PC-9 (cell line): ENCODE measurements at regions not wholly inside any gene's neighbourhood (a gene's known extent, or its start where the extent isn't known, plus 50 kb on each side); places are given as distances from the start of the nearest gene placed in this dataset.
A peak's percentile ranks its signal among the peaks of the same experiment; 100 is the strongest.

Source experiments
- BruUV-seq: library from RNA; stranded (reverse); fragments of 400-500 nt; replicated peaks from 2 replicates; lab custom pipeline; 2021; lab: Mats Ljungman, UMichigan
- CTCF ChIA-PET: fragments of 300-600 bp; sonication (Branson Sonifier 250); formaldehyde crosslinking; loops from one replicate; lab custom pipeline; 2022; ENCODE audit warnings: antibody characterized with exemption; lab: Charles Lee
- POLR2A ChIA-PET: fragments of 300-600 bp; sonication (Branson Sonifier 250); formaldehyde crosslinking; loops from one replicate; lab custom pipeline; 2022; ENCODE audit warnings: antibody characterized with exemption; ENCODE audit not compliant: unreplicated experiment; lab: Charles Lee
- DNase-seq, 2 experiments: peaks; one replicate each; pipeline versions ENCODE4 v3.0.0 to v3.0.0-alpha.2; 2015 to 2022; ENCODE audit warnings: mixed read lengths in 1 of 2
- H2AFZ ChIP-seq: fragments of 200-600 bp; sonication (generic); 2 replicates; pipeline ENCODE4 v1.8.1; 2017; ENCODE audit warnings: antibody characterized with exemption
- H3F3A ChIP-seq: fragments of 200-600 bp; sonication (generic); 2 replicates; pipeline ENCODE4 v1.8.1; 2017; ENCODE audit warnings: antibody characterized with exemption, mild to moderate bottlenecking, low read depth; ENCODE audit not compliant: insufficient read depth
- H3K27ac ChIP-seq: fragments of 200-600 bp; sonication (generic); 2 replicates; pipeline ENCODE4 v1.6.1; 2016; ENCODE audit warnings: mixed run types
- H3K27me3 ChIP-seq: fragments of 200-600 bp; sonication (generic); 2 replicates; pipeline ENCODE4 v1.6.1; 2016; ENCODE audit warnings: low read depth, mixed run types; ENCODE audit not compliant: insufficient read depth
- H3K36me3 ChIP-seq: fragments of 200-600 bp; sonication (generic); 2 replicates; pipeline ENCODE4 v1.6.1; 2016; ENCODE audit warnings: low read depth, mixed run types
- H3K4me1 ChIP-seq: fragments of 200-600 bp; sonication (generic); replicated peaks from 2 replicates; pipeline ENCODE4 v1.6.1; 2016; ENCODE audit warnings: mixed run types; ENCODE audit not compliant: insufficient read depth
- H3K4me2 ChIP-seq: fragments of 200-600 bp; sonication (generic); 2 replicates; pipeline ENCODE4 v1.6.1; 2017; ENCODE audit warnings: mixed run types
- H3K4me3 ChIP-seq: fragments of 200-600 bp; sonication (generic); 2 replicates; pipeline ENCODE4 v1.6.1; 2016; ENCODE audit warnings: mixed run types
- H3K79me2 ChIP-seq: fragments of 200-600 bp; sonication (generic); 2 replicates; pipeline ENCODE4 v1.6.1; 2017; ENCODE audit warnings: low read depth, mixed run types
- H3K9me2 ChIP-seq: fragments of 200-600 bp; sonication (generic); 2 replicates; pipeline ENCODE4 v1.8.1; 2017; ENCODE audit warnings: mild to moderate bottlenecking; ENCODE audit not compliant: insufficient read depth
- H3K9me3 ChIP-seq: fragments of 200-600 bp; sonication (generic); 2 replicates; pipeline ENCODE4 v1.8.1; 2016; ENCODE audit warnings: low read depth; ENCODE audit not compliant: insufficient read depth
- H4K20me1 ChIP-seq: fragments of 200-600 bp; sonication (generic); 2 replicates; pipeline ENCODE4 v1.8.1; 2017; ENCODE audit not compliant: insufficient read depth
- EZH2 ChIP-seq: fragments of 200-600 bp; sonication (generic); IDR thresholded peaks from 2 replicates; pipeline ENCODE4 v1.8.0; 2017; ENCODE audit warnings: antibody characterized with exemption, low read depth
- intact Hi-C: fragments of 100-400 bp; cut with micrococcal nuclease; formaldehyde crosslinking; loops from one replicate; pipeline ENCODE4 v1.10.0; 2022; ENCODE audit not compliant: unreplicated experiment
- TF ChIP-seq, protein P1 (sequence below): fragments of 200-600 bp; sonication (generic); conservative IDR thresholded peaks from 2 replicates; pipeline ENCODE4 v1.6.1; 2017; ENCODE audit warnings: mixed run types, antibody characterized with exemption, mild to moderate bottlenecking, moderate library complexity

DNA sequence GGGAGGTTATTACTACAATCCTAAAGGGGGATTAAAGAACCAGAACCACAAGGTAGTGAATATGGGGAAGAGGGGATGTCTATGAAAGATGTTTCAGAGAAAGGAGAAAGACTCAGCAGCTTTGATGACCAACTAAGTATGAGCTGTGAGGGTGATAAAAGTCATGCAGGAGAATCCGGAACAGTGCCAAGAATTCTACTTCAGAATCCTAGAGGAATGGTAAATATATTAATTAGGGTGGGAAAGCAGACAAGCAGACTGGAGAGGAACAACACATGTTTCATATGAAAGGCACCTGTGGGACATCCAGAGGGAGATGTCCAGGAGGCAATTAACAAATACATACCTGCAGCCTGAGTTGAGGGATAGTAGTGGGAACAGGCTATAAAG, 642.2 kb upstream of the DIPK2B start:
- Histone ChIP-seq H3K9me2 (no peaks in the 10 kb centered on the region), H3K36me3 (0 out of 2 replicates have a peak, but pooled peaks cover 10% of the 10 kb centered on the region), H3F3A (peaks cover 13% of the 10 kb centered on the region; the same call in 1 of the 2 replicates), H3K27ac (no peak overlapping the region), H3K4me1 (peaks cover 21% of the 10 kb centered on the region; the same call in 1 of the 2 replicates), H4K20me1 (no peaks in the 10 kb centered on the region), H3K9me3 (no peaks in the 10 kb centered on the region), H3K4me2 (0 out of 2 replicates have a peak overlapping the region, but pooled peaks have one; percentile 16), H2AFZ (no peak overlapping the region), H3K79me2 (peaks cover 96% of the 10 kb centered on the region), H3K27me3 (no peaks in the 10 kb centered on the region), H3K4me3 (no peak overlapping the region)
- TF ChIP-seq, protein P1, sequence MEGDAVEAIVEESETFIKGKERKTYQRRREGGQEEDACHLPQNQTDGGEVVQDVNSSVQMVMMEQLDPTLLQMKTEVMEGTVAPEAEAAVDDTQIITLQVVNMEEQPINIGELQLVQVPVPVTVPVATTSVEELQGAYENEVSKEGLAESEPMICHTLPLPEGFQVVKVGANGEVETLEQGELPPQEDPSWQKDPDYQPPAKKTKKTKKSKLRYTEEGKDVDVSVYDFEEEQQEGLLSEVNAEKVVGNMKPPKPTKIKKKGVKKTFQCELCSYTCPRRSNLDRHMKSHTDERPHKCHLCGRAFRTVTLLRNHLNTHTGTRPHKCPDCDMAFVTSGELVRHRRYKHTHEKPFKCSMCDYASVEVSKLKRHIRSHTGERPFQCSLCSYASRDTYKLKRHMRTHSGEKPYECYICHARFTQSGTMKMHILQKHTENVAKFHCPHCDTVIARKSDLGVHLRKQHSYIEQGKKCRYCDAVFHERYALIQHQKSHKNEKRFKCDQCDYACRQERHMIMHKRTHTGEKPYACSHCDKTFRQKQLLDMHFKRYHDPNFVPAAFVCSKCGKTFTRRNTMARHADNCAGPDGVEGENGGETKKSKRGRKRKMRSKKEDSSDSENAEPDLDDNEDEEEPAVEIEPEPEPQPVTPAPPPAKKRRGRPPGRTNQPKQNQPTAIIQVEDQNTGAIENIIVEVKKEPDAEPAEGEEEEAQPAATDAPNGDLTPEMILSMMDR: no peak
- TF ChIP-seq EZH2: no peak
- intact Hi-C loops: no loop called here
- DNase-seq: no peak
- POLR2A ChIA-PET: no interaction called here
- CTCF ChIA-PET: no interaction called here
- BruUV-seq: no TSS peak

DNA sequence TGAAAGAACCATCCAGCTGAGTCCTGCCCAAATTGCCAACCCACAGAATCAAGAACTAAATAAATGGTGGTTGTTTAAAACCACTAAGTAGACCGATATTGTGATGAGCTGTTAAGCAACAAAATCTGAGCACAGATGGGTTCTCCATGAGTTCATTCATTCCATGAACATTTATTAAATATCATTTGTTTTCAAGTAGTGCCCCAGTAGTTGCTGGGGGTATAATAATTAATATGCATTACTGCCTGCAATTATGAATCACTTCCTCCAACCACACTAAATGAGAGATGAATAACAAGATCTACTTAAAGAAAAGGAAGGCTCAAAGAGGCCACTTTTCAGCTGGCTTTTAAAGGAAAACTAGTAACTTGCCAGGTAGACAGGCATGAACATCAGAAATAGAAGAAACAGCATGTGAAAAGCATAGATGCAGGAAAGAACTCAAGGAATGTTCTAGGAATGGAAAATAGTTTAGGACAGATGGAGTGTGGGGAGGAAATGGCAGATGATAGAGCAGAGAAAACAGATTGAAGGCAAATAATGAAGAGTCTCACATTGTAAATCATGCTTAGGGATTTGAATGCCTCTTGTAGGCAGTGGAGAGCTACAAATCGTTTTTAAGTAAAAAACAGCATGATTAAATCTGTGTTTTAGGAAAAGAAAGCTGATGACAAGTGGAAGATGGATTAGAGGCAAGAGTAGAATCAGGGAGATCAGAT, 641.7 kb upstream of the DIPK2B start:
- Histone ChIP-seq H3F3A (peaks cover 13% of the 10 kb centered on the region; the same call in 1 of the 2 replicates), H3K9me2 (no peaks in the 10 kb centered on the region), H3K27ac (peak overlapping the region; percentile 29; the same call in 1 of the 2 replicates), H2AFZ (no peak overlapping the region), H3K4me3 (no peak overlapping the region), H4K20me1 (no peaks in the 10 kb centered on the region), H3K9me3 (no peaks in the 10 kb centered on the region), H3K4me2 (peak overlapping the region; percentile 16; the same call in 1 of the 2 replicates), H3K27me3 (no peaks in the 10 kb centered on the region), H3K79me2 (peaks cover 96% of the 10 kb centered on the region), H3K36me3 (0 out of 2 replicates have a peak, but pooled peaks cover 9% of the 10 kb centered on the region), H3K4me1 (peaks cover 16% of the 10 kb centered on the region; the same call in 1 of the 2 replicates)
- intact Hi-C loops: no loop called here
- no peak for TF ChIP-seq EZH2
- TF ChIP-seq, protein P1: no peak
- POLR2A ChIA-PET: interaction anchor here (0.7 kb wide), 1 partner anchor 23 kb away, joined by 3 read pairs; no protein-coding TSS in a partner anchor
- no TSS peak for BruUV-seq
- CTCF ChIA-PET: no interaction called here
- no peak for DNase-seq

DNA sequence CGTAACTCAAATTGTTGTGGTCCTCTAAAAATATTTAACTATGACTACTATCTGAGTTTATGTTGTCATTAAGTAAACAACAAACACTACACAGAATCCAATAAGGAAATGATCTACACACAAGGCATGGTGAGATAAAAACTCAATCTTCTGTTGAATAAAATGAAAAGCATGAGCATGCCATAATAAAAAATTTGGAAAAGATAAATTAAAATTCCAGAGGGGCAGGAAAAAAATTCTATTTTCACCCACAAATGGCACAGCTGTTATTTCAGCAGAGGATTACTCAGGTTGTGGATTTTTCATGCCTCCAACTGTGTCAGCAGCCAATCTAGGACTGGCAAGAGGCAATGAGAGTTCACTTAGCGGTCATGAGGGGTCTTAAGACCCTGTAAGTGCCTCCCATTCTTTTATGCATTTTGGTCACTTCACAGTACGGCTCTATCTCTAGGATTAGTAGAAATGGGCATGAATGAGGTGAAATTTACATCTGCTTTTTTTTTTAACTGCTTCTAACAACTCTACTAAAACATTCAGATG, 639.8 kb upstream of the DIPK2B start:
- H4K20me1 ChIP-seq: no peaks in the 10 kb centered on the region
- H3F3A ChIP-seq: peaks cover 13% of the 10 kb centered on the region; the same call in 1 of the 2 replicates
- peak in 1 of 2 experiments; percentile 46 for DNase-seq
- no peak overlapping the region for H3K4me2 ChIP-seq
- no peaks in the 10 kb centered on the region; the same call in 1 of the 2 replicates for H3K36me3 ChIP-seq
- no peak overlapping the region for H3K4me3 ChIP-seq
- H2AFZ ChIP-seq: no peak overlapping the region
- no peaks in the 10 kb centered on the region for H3K9me2 ChIP-seq
- H3K9me3 ChIP-seq: no peaks in the 10 kb centered on the region
- peaks cover 7% of the 10 kb centered on the region; the same call in 1 of the 2 replicates for H3K4me1 ChIP-seq
- BruUV-seq: no TSS peak
- H3K27ac ChIP-seq: peak overlapping the region; percentile 37; the same call in 1 of the 2 replicates
- ChIA-PET CTCF (no interaction called here), POLR2A (no interaction called here)
- H3K79me2 ChIP-seq: peaks cover 95% of the 10 kb centered on the region
- no peak for TF ChIP-seq EZH2
- TF ChIP-seq, protein P1: no peak
- H3K27me3 ChIP-seq: no peaks in the 10 kb centered on the region
- intact Hi-C loops: no loop called here
